Stomach (tissue), 4 donors: ENCODE measurements at regions not wholly inside any gene's neighbourhood (a gene's known extent, or its start where the extent isn't known, plus 50 kb on each side); places are given as distances from the start of the nearest gene placed in this dataset.

ENCODE experiments used
- CTCF ChIP-seq, 7 experiments: fragments of 450-650 bp in 4 of 7; fragments of 200-600 bp in 3 of 7; sonication (generic) in 3 of 7; IDR thresholded peaks; one replicate each; pipeline ENCODE4 v1.5.1; 2016 to 2019; ENCODE audit warnings: antibody characterized with exemption in 7 of 7, control low read depth in 2 of 7, mild to moderate bottlenecking in 1 of 7
- POLR2A ChIP-seq, 4 donors: fragments of 450-650 bp; IDR thresholded peaks; one replicate each; pipeline ENCODE4 v1.6.1; 2016; ENCODE audit warnings: antibody characterized with exemption in 4 of 4, control low read depth in 2 of 4, mild to moderate bottlenecking in 1 of 4, moderate library complexity in 1 of 4

- TF ChIP-seq POLR2A (IDR thresholded peaks at IDR 0.05) = no peak
- TF ChIP-seq CTCF (IDR thresholded peaks at IDR 0.05) = no peak
Measured at GRCh38 chr5:12019306-12019705, 115.1 kb upstream of the CTNND2 start.
